HUES6 (cell line): ENCODE measurements at regions not wholly inside any gene's neighbourhood (a gene's known extent, or its start where the extent isn't known, plus 50 kb on each side); places are given as distances from the start of the nearest gene placed in this dataset.
"Not testable (repeated sequence)": the region's sequence is repeated elsewhere in the genome, so short reads cannot be mapped to it uniquely, and the experiment has no call there.

Source experiments
- H3K27ac ChIP-seq: 2 replicates; pipeline ENCODE4 v1.7.0; 2013; ENCODE audit warnings: low read depth, mild to moderate bottlenecking, low read length, inconsistent platforms
- H3K27me3 ChIP-seq: 2 replicates; pipeline ENCODE4 v1.6.1; 2013; ENCODE audit warnings: low read length; ENCODE audit not compliant: control insufficient read depth, insufficient read depth
- H3K36me3 ChIP-seq: 2 replicates; pipeline ENCODE4 v1.6.1; 2013; ENCODE audit warnings: low read length; ENCODE audit not compliant: control insufficient read depth, insufficient read depth
- H3K4me1 ChIP-seq: 2 replicates; pipeline ENCODE4 v1.6.1; 2013; ENCODE audit warnings: low read length; ENCODE audit not compliant: control insufficient read depth, insufficient read depth
- H3K4me3 ChIP-seq: 2 replicates; pipeline ENCODE4 v1.5.1; 2013; ENCODE audit warnings: low read depth, low read length
- H3K9ac ChIP-seq: one replicate; pipeline ENCODE4 v1.6.1; 2013; ENCODE audit warnings: mild to moderate bottlenecking, low read length
- H3K9me3 ChIP-seq: 2 replicates; pipeline ENCODE4 v1.6.1; 2013; ENCODE audit warnings: low read depth, low read length; ENCODE audit not compliant: control insufficient read depth, insufficient read depth

DNA sequence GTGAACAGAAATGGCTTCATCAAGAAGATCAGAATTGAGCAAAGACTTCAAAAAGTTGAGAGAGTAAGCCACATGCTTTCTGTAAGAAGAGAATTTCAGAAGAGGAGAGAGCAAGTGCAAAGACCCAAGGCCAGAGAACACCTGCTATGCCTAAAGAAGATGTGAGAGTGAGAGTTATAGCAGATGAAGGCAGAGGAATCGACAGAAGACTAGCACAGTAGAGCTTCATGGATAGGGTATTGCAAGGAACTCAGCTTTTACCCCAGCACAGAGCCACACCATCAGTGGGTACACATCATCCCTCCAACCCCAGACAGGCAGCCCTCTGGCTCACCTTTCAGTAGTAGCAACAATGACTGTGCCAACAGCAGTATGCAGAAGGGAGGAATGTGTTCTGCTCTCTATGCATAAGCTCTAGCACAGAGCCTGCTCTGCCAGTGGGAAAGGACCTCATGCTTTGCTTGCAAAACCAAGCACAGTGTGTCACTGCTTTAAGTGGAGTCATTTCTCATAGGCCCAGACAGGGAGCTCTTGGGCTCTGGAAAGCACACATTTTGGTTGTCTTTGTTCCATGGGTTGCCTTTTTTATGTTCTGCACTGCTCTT is 318.6 kb downstream of the NAF1 start:
- Histone ChIP-seq H3K9ac (no peak overlapping the region), H3K27ac (no peak overlapping the region), H3K4me1 (no peaks in the 10 kb centered on the region), H3K4me3 (no peak overlapping the region), H3K27me3 (no peaks in the 10 kb centered on the region), H3K36me3 (no peaks in the 10 kb centered on the region), H3K9me3 (no peaks in the 10 kb centered on the region)

DNA sequence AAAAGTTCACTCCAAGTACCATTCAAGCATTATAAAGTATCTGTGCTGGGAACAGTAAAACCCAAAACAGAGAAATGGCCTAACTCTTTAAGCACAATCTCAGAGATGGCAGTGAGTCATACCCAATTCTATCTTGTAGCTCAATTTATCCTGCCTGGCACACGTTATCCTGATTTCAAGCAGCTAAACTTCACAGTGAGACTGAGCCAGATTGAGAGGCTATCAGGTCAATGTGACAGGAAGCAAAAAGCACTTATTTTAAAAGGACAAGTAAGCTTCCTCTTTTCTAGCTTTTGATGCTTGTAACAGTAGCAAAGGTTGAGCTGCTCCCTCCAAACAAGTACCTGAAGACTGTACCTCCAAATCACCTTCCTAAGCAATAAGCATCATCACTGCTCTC is 324.9 kb downstream of the NAF1 start:
- Histone ChIP-seq H3K27ac (no peak overlapping the region), H3K36me3 (no peaks in the 10 kb centered on the region), H3K9me3 (no peaks in the 10 kb centered on the region), H3K4me1 (no peaks in the 10 kb centered on the region), H3K9ac (no peak overlapping the region), H3K27me3 (no peaks in the 10 kb centered on the region), H3K4me3 (no peak overlapping the region)

DNA sequence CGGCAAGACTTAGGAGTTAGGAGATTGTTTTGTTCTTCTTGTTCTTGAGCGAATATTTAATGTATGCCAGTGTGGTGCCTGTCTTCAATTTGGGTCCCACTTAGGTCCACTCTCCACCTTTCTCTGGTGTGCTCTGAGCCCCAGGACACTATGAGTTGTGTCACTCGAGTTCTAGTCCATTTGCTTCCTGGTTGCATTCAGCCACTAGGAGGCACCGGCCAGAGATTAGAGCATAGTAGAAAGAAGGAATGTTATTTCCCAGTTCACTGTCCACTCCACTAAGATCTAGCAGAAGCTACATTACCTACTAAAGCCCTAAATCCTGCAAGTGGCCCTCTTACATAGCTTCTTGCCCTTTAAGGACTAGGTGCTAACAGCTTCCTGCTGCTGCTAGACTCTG is 326.9 kb downstream of the NAF1 start:
- H3K9me3 ChIP-seq = no peaks in the 10 kb centered on the region; the same call in 1 of the 2 replicates
- no peak overlapping the region for H3K4me3 ChIP-seq
- no peak overlapping the region for H3K9ac ChIP-seq
- H3K4me1 ChIP-seq = no peaks in the 10 kb centered on the region
- no peak overlapping the region for H3K27ac ChIP-seq
- no peaks in the 10 kb centered on the region for H3K36me3 ChIP-seq
- H3K27me3 ChIP-seq = no peaks in the 10 kb centered on the region

DNA sequence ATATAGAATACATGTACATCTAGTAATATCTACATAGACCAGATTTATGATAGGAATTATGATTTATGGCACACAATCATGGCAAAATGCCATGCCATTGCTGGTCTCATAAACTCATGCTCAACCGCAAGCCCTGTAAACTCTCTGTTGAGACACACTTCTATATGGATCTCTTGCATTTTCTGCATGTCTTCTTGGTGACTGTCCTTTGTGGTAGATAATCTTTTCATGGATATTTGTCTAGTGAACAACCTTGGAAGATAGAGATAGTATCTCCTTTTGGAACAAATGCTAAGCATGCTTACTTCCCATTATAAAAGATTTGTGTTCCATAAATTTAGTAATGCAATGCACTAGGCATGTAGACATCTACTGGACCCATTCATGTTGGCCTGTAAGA is 328.0 kb downstream of the NAF1 start:
- Histone ChIP-seq H3K27me3 (no peaks in the 10 kb centered on the region), H3K9ac (no peak overlapping the region), H3K27ac (no peak overlapping the region), H3K4me1 (no peaks in the 10 kb centered on the region), H3K9me3 (no peaks in the 10 kb centered on the region; the same call in 1 of the 2 replicates), H3K4me3 (no peak overlapping the region), H3K36me3 (no peaks in the 10 kb centered on the region)

DNA sequence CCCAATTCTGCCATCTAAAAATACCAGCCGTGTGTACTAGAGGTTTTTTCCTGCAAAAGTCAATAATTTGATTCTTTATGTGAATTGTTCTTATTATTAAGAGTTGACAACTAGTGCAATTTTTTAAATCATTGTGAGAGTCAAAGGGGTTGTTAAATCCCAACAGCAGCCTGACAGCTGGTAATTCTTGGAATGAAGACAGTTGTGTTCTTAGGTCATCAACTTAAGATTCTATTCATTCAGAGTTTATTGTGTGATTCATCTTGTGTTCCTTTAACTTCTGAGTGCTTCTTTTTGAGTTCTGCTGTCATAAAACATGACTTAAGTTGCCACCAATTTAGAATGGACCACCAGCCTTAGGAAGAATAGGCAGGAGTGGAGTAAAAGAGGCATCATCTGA is 329.0 kb downstream of the NAF1 start:
- Histone ChIP-seq H3K4me3 (no peak overlapping the region), H3K27ac (no peak overlapping the region), H3K4me1 (no peaks in the 10 kb centered on the region), H3K27me3 (no peaks in the 10 kb centered on the region), H3K9me3 (no peaks in the 10 kb centered on the region; the same call in 1 of the 2 replicates), H3K36me3 (no peaks in the 10 kb centered on the region), H3K9ac (no peak overlapping the region)

DNA sequence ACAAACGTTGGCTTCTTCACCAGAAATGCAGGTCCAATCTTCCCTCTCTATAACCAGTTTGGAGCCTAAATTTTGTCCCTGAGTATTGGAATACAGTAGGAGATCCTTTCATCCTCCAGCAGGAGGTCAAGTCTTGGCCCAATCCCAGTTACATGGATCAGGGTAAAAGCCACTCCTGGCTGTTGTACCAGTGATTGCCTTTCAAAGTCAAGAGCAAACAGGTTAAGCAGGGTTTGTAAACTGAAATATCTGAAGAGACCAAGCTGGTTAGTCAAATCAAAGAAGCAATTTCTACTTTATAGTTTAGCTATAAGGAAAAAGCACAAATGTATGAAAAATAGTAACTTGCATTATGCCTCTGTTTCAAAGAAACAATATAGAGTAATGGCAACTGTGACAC is 329.4 kb downstream of the NAF1 start:
- Histone ChIP-seq H3K27ac (no peak overlapping the region), H3K4me3 (no peak overlapping the region), H3K4me1 (no peaks in the 10 kb centered on the region)

DNA sequence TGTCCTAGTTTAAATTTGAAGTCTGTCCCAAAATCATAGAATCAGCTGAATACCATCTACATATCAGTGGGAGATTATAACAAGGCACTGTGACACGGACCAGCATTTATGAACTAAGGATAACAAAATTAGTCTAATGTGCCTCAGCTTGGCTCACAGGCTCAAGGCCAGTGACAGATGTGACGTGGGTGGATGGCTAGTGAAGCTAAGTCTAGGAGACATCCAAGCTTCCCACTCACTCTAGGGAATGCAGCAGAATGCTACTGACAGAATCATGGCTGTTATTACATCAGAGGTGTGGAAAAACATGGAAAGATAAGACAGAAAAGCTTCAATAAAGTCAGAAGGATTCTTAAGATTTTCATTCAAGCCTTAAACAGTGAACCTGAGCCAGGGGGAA is 329.9 kb downstream of the NAF1 start:
- Histone ChIP-seq H3K4me1 (no peaks in the 10 kb centered on the region), H3K4me3 (no peak overlapping the region), H3K27ac (no peak overlapping the region), H3K27me3 (no peaks in the 10 kb centered on the region), H3K36me3 (no peaks in the 10 kb centered on the region), H3K9me3 (no peaks in the 10 kb centered on the region; the same call in 1 of the 2 replicates), H3K9ac (no peak overlapping the region)

More for the DNA sequence above, 329.4 kb downstream of the NAF1 start:
- Histone ChIP-seq H3K9ac (no peak overlapping the region), H3K36me3 (no peaks in the 10 kb centered on the region), H3K27me3 (no peaks in the 10 kb centered on the region), H3K9me3 (no peaks in the 10 kb centered on the region; the same call in 1 of the 2 replicates)

DNA sequence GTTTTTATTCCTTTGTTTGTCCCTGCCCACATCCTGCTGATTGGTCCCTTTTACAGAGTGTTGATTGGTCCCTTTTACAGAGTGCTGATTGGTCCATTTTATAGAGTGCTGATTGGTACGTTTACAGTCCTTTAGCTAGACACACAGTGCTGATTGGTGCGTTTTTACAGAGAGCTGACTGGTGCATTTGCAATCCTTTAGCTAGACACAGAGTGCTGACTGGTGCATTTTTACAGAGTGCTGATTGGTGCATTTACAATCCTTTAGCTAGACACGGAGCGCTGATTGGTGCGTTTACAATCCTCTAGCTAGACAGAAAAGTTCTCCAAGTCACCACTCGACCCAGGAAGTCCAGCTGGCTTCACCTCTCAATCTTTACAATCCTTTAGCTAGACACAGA is 330.4 kb downstream of the NAF1 start:
- H3K36me3 ChIP-seq, H3K27me3 ChIP-seq, H3K4me3 ChIP-seq, H3K4me1 ChIP-seq, H3K27ac ChIP-seq, H3K9ac ChIP-seq, H3K9me3 ChIP-seq: not testable (repeated sequence)

DNA sequence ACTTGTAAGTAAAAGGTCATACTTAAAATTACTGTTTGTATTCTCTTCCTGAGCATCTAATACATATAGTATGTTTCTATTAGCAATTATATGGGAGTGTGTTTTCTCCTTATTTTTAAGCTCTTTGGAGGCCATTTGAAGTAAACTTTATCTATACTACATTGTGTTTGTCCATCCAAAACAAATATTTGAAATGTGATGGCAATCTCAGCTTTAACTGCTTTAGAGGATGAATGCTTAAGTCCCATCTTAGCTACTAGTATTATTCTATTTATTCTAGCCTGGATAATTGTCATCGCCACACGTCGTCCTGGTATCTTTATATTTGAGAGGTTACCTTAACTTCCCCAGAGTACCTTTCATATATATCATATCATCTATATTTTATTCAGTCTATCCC is 335.8 kb downstream of the NAF1 start:
- H3K4me1 ChIP-seq = no peaks in the 10 kb centered on the region

DNA sequence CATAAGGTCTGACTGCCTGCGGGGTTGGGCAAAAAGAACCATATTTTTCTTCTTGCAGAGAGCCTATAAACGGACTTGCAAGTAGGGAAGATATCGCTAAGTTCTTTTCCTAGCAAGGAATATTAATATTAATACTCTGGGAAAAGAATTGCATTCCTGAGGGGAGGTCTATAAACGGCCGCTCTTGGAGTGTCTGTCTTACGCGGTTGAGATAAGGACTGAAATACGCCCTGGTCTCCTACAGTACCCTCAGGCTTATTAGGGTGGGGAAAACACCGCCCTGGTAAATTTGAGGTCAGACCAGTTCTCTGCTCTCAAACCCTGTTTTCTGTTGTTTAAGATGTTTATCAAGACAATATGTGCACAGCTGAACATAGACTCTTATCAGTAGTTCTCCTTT is 349.3 kb downstream of the NAF1 start:
- not testable (repeated sequence) for H3K4me1 ChIP-seq, H3K9me3 ChIP-seq, H3K4me3 ChIP-seq, H3K36me3 ChIP-seq, H3K9ac ChIP-seq, H3K27me3 ChIP-seq, H3K27ac ChIP-seq

More for the DNA sequence above, 335.8 kb downstream of the NAF1 start:
- H3K27me3 ChIP-seq = no peaks in the 10 kb centered on the region
- H3K9ac ChIP-seq = no peak overlapping the region
- no peaks in the 10 kb centered on the region for H3K9me3 ChIP-seq
- H3K4me3 ChIP-seq = no peak overlapping the region
- no peaks in the 10 kb centered on the region for H3K36me3 ChIP-seq
- no peak overlapping the region for H3K27ac ChIP-seq

DNA sequence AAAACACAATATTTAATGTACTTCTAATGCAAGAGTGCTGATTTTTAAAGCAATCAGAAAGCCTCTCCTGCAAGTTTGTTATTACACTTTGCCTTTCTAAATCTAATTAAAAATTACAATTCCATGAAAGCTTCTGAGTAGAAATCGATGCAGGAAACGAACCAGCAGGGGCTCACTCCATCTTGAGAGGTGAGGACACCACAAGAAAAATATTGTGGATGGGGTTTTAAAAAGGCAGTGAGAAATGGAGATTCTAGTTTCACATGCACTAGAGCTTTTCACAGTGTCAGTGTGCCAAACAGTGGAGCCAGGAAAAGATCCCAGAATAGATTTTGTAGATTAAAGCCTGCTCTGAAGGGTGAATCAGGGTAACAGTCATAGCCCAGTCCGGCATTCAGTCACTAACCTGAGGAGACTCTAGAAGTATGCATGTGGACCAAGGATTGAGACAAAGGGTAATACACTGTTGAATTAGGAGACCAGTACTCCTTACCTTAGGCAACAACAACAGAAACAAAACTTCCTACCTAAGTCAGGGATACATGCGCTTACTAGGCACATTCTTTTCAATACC is 362.3 kb downstream of the NAF1 start:
- Histone ChIP-seq H3K36me3 (no peaks in the 10 kb centered on the region), H3K27me3 (no peaks in the 10 kb centered on the region), H3K27ac (no peak overlapping the region), H3K4me3 (no peak overlapping the region), H3K4me1 (no peaks in the 10 kb centered on the region), H3K9me3 (no peaks in the 10 kb centered on the region), H3K9ac (no peak overlapping the region)
